Right lobe of liver (tissue), 4 donors: ENCODE measurements at regions not wholly inside any gene's neighbourhood (a gene's known extent, or its start where the extent isn't known, plus 50 kb on each side); places are given as distances from the start of the nearest gene placed in this dataset.

Source experiments
- POLR2A ChIP-seq: fragments of 450-650 bp; IDR thresholded peaks from one replicate; pipeline ENCODE4 v1.6.1; 2017; ENCODE audit warnings: antibody characterized with exemption, mild to moderate bottlenecking
- TF ChIP-seq, protein P1 (sequence below), 4 donors: fragments of 200-600 bp in 3 of 4; fragments of 450-650 bp in 1 of 4; IDR thresholded peaks; one replicate each; pipeline versions ENCODE4 v1.5.1 to v1.8.0; 2016 to 2022; ENCODE audit warnings: antibody characterized with exemption in 4 of 4, mild to moderate bottlenecking in 2 of 4
- donor health status: DM: no; HTN: no; CAD: no.
- donor health status: DM: no; HTN: no; CAD: no.
- donor health status: DM: no; HTN: yes; CAD: no.

DNA sequence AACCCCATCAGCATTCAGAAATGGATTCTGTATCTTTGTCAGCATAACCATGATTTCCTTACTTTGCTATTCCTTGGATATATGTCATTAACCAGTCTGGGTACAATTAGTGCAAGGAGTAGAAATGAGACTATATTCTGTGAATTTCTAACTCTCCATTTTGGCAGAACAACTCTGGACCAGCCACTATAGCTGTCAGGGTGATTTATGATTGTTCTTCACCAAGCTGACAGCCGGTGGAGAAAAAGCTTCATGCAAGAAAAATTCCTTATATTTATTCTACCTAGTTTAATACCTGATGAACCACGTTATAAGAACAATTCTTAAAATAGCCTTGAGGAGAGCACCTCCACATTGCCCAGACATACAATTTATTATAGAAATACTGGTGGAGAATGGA is 431.2 kb upstream of the TCF4 start:
- TF ChIP-seq, protein P1, sequence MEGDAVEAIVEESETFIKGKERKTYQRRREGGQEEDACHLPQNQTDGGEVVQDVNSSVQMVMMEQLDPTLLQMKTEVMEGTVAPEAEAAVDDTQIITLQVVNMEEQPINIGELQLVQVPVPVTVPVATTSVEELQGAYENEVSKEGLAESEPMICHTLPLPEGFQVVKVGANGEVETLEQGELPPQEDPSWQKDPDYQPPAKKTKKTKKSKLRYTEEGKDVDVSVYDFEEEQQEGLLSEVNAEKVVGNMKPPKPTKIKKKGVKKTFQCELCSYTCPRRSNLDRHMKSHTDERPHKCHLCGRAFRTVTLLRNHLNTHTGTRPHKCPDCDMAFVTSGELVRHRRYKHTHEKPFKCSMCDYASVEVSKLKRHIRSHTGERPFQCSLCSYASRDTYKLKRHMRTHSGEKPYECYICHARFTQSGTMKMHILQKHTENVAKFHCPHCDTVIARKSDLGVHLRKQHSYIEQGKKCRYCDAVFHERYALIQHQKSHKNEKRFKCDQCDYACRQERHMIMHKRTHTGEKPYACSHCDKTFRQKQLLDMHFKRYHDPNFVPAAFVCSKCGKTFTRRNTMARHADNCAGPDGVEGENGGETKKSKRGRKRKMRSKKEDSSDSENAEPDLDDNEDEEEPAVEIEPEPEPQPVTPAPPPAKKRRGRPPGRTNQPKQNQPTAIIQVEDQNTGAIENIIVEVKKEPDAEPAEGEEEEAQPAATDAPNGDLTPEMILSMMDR (IDR thresholded peaks at IDR 0.05) = no peak
- no peak for TF ChIP-seq POLR2A
